Esophagus squamous epithelium (tissue), 4 donors: ENCODE measurements at regions not wholly inside any gene's neighbourhood (a gene's known extent, or its start where the extent isn't known, plus 50 kb on each side); places are given as distances from the start of the nearest gene placed in this dataset.

ENCODE experiments used
- POLR2A ChIP-seq, 4 donors: fragments of 450-650 bp; IDR thresholded peaks; one replicate each; pipeline ENCODE4 v1.6.1; 2017; ENCODE audit warnings: antibody characterized with exemption in 4 of 4, mild to moderate bottlenecking in 4 of 4, moderate library complexity in 3 of 4
- TF ChIP-seq, protein P1 (sequence below), 6 experiments: fragments of 450-650 bp in 4 of 6; fragments of 200-600 bp in 2 of 6; sonication (generic) in 2 of 6; IDR thresholded peaks; one replicate each; pipeline ENCODE4 v1.5.1; 2016 to 2019; ENCODE audit warnings: antibody characterized with exemption in 6 of 6, mild to moderate bottlenecking in 4 of 6, moderate library complexity in 4 of 6

DNA sequence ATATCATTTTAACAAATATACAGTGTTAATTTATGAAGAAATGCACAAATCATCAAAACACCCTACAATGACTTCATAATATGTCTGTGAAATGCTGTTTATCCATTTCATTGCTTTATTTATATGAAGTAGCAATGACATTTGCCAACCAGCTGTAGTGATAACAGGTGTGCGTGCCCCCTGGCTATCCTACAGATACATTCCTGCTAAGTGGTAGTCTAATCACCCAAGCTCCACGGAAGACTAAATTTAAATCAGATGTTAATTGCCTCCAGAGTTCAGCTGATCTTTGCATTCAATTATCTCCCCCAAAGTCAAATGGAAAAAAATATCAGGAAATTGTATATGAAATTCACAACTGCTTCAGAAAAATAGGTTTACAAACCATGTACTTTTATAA lies 1164.2 kb upstream of the LRRN3 start:
- TF ChIP-seq POLR2A (IDR thresholded peaks at IDR 0.05), result no peak
- TF ChIP-seq, protein P1, sequence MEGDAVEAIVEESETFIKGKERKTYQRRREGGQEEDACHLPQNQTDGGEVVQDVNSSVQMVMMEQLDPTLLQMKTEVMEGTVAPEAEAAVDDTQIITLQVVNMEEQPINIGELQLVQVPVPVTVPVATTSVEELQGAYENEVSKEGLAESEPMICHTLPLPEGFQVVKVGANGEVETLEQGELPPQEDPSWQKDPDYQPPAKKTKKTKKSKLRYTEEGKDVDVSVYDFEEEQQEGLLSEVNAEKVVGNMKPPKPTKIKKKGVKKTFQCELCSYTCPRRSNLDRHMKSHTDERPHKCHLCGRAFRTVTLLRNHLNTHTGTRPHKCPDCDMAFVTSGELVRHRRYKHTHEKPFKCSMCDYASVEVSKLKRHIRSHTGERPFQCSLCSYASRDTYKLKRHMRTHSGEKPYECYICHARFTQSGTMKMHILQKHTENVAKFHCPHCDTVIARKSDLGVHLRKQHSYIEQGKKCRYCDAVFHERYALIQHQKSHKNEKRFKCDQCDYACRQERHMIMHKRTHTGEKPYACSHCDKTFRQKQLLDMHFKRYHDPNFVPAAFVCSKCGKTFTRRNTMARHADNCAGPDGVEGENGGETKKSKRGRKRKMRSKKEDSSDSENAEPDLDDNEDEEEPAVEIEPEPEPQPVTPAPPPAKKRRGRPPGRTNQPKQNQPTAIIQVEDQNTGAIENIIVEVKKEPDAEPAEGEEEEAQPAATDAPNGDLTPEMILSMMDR (IDR thresholded peaks at IDR 0.05), result no peak
